ENCODE measurements at regions not wholly inside any gene's neighbourhood (a gene's known extent, or its start where the extent isn't known, plus 50 kb on each side); places are given as distances from the start of the nearest gene placed in this dataset.

GRCh38 chr15:36389107-36389506 lies 190.3 kb upstream of the CDIN1 start:
- Histone ChIP-seq H3K36me3 (ENCODE audit: control insufficient read depth, low read length) (no peaks in the 10 kb centered on the region), H3K79me2 (ENCODE audit: control insufficient read depth, low read length) (no peaks in the 10 kb centered on the region), H3K27me3 (ENCODE audit: control insufficient read depth, low read length) (no peaks in the 10 kb centered on the region), H3K4me2 (ENCODE audit: low read length) (no peak overlapping the region), H3K9me2 (replicated peaks; ENCODE audit: control insufficient read depth, low read length) (no peaks in the 10 kb centered on the region), H3K9me3 (ENCODE audit: control insufficient read depth, insufficient read depth, low read length) (no peaks in the 10 kb centered on the region), H3K27ac (ENCODE audit: low read depth, low read length) (no peak overlapping the region), H3K4me3 (ENCODE audit: low read length) (no peak overlapping the region), H3K4me1 (ENCODE audit: control insufficient read depth, low read length) (no peaks in the 10 kb centered on the region), H3F3A (ENCODE audit: control insufficient read depth, insufficient read depth) (no peaks in the 10 kb centered on the region), H4K20me1 (ENCODE audit: control insufficient read depth, insufficient read depth, low read depth, low read length) (no peaks in the 10 kb centered on the region)
- TF ChIP-seq CTCF (IDR thresholded peaks at IDR 0.05; ENCODE audit: low read depth, low read length, poor library complexity, severe bottlenecking): no peak

GRCh38 chr15:36390491-36390890 lies 188.9 kb upstream of the CDIN1 start:
- no peaks in the 10 kb centered on the region for H3K9me3 ChIP-seq (ENCODE audit: control insufficient read depth, insufficient read depth, low read length)
- no peaks in the 10 kb centered on the region for H3F3A ChIP-seq (ENCODE audit: control insufficient read depth, insufficient read depth)
- no peaks in the 10 kb centered on the region for H3K36me3 ChIP-seq (ENCODE audit: control insufficient read depth, low read length)
- H3K9me2 ChIP-seq (replicated peaks; ENCODE audit: control insufficient read depth, low read length): no peaks in the 10 kb centered on the region
- H3K79me2 ChIP-seq (ENCODE audit: control insufficient read depth, low read length): no peaks in the 10 kb centered on the region
- no peak overlapping the region for H3K4me2 ChIP-seq (ENCODE audit: low read length)
- no peaks in the 10 kb centered on the region for H3K4me1 ChIP-seq (ENCODE audit: control insufficient read depth, low read length)
- H4K20me1 ChIP-seq (ENCODE audit: control insufficient read depth, insufficient read depth, low read depth, low read length): no peaks in the 10 kb centered on the region
- H3K27ac ChIP-seq (ENCODE audit: low read depth, low read length): no peak overlapping the region
- no peaks in the 10 kb centered on the region for H3K27me3 ChIP-seq (ENCODE audit: control insufficient read depth, low read length)
- TF ChIP-seq CTCF (IDR thresholded peaks at IDR 0.05; ENCODE audit: low read depth, low read length, poor library complexity, severe bottlenecking): no peak
- no peak overlapping the region for H3K4me3 ChIP-seq (ENCODE audit: low read length)

DNA sequence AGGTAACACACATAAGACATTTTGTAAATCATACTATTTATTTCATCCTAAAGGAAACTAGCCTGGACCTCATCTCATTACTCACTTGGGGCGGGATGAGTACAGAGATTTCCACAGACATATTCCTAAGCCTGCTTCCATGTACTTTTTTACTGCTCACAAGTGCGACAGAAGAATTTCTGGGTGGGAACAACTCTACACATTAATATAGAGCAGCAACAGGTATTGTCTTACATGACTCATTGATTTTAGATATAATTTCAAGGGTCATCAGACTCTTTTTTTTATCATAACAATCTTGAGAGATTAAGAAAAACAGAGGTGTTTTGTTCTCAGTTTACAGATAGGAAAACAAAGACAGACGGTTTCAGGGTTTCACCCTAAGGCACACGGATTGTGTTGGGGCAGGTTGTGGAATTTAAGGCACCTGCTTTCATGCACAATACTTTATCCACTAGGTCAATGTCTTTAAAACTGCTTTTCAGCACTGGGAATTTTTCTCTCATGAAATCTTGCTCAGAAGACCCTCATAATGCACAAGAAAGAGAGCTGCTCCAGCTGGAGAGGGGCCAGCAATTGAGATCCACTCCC lies 186.7 kb upstream of the CDIN1 start:
- Histone ChIP-seq H4K20me1 (ENCODE audit: control insufficient read depth, insufficient read depth, low read depth, low read length) (no peaks in the 10 kb centered on the region), H3F3A (ENCODE audit: control insufficient read depth, insufficient read depth) (no peaks in the 10 kb centered on the region), H3K27me3 (ENCODE audit: control insufficient read depth, low read length) (no peaks in the 10 kb centered on the region), H3K79me2 (ENCODE audit: control insufficient read depth, low read length) (no peaks in the 10 kb centered on the region), H3K9me2 (replicated peaks; ENCODE audit: control insufficient read depth, low read length) (no peaks in the 10 kb centered on the region), H3K9me3 (ENCODE audit: control insufficient read depth, insufficient read depth, low read length) (no peaks in the 10 kb centered on the region), H3K4me3 (ENCODE audit: low read length) (no peak overlapping the region), H3K36me3 (ENCODE audit: control insufficient read depth, low read length) (no peaks in the 10 kb centered on the region), H3K27ac (ENCODE audit: low read depth, low read length) (no peak overlapping the region), H3K4me1 (ENCODE audit: control insufficient read depth, low read length) (no peaks in the 10 kb centered on the region), H3K4me2 (ENCODE audit: low read length) (no peak overlapping the region)
- TF ChIP-seq EZH2phosphoT487 (IDR thresholded peaks at IDR 0.05; ENCODE audit: borderline replicate concordance, low read length): no peak
- TF ChIP-seq CTCF (IDR thresholded peaks at IDR 0.05; ENCODE audit: low read depth, low read length, poor library complexity, severe bottlenecking): no peak

DNA sequence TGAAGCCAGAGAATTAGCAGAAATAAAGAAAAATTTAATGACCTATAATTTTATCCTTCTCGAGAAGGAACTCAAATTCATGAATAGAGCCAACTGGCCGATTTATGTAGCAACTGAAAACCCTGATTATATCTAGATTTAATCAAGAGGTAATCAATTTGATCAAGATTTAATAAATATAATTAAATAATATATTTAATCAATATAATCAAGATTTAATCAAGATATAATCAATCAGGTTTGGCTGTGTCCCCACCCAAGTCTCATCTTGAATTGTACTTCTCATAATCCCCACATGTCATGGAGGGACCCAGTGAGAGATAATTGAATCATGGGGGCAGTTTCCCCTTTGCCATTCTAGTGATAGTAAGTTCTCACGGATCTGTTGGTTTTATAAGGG lies 181.2 kb upstream of the CDIN1 start:
- Histone ChIP-seq H3K27ac (ENCODE audit: low read depth, low read length) (no peak overlapping the region), H3K9me2 (replicated peaks; ENCODE audit: control insufficient read depth, low read length) (no peaks in the 10 kb centered on the region), H4K20me1 (ENCODE audit: control insufficient read depth, insufficient read depth, low read depth, low read length) (no peaks in the 10 kb centered on the region), H3K79me2 (ENCODE audit: control insufficient read depth, low read length) (no peaks in the 10 kb centered on the region), H3K4me3 (ENCODE audit: low read length) (no peak overlapping the region), H3K4me2 (ENCODE audit: low read length) (no peak overlapping the region), H3F3A (ENCODE audit: control insufficient read depth, insufficient read depth) (no peaks in the 10 kb centered on the region), H3K9me3 (ENCODE audit: control insufficient read depth, insufficient read depth, low read length) (no peaks in the 10 kb centered on the region), H3K36me3 (ENCODE audit: control insufficient read depth, low read length) (no peaks in the 10 kb centered on the region), H3K27me3 (ENCODE audit: control insufficient read depth, low read length) (no peaks in the 10 kb centered on the region; the same call in 1 of the 2 replicates), H3K4me1 (ENCODE audit: control insufficient read depth, low read length) (no peaks in the 10 kb centered on the region)
- no peak for TF ChIP-seq EZH2phosphoT487 (IDR thresholded peaks at IDR 0.05; ENCODE audit: borderline replicate concordance, low read length)
- no peak for TF ChIP-seq CTCF (IDR thresholded peaks at IDR 0.05; ENCODE audit: low read depth, low read length, poor library complexity, severe bottlenecking)
